NCI-H1092 (cell line): ENCODE measurements at regions not wholly inside any gene's neighbourhood (a gene's known extent, or its start where the extent isn't known, plus 50 kb on each side); places are given as distances from the start of the nearest gene placed in this dataset.
"Not testable (repeated sequence)": the region's sequence is repeated elsewhere in the genome, so short reads cannot be mapped to it uniquely, and the experiment has no call there.

ENCODE experiments used
- DNase-seq: peaks from one replicate; lab custom pipeline; 2025; lab: John Stamatoyannopoulos, UW

- no peak for DNase-seq
Measured at GRCh38 chr5:36423578-36424307, 122.0 kb upstream of the RANBP3L start.

GRCh38 chr5:36426070-36426469, 124.4 kb upstream of the RANBP3L start:
- DNase-seq: not testable (repeated sequence)

DNA sequence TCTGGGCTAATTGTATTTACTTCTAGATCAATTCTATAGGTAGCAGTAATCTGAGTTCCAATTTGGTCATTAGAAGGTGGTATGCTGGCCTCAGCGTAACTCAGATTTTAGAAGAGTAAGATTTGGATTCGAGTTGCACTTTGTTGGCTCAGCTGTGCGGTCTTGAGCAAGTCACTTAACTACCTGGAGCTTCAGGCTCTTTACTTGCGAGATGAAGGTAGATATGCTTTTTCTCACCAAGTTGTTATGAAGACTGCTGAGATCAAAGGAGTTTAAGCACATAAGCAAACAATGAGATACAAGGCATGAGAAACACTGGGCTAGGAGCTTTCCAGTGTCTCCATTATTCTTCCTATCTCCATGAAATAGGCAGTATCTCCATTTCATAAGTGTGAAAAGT, 133.8 kb upstream of the RANBP3L start:
- no peak for DNase-seq

DNA sequence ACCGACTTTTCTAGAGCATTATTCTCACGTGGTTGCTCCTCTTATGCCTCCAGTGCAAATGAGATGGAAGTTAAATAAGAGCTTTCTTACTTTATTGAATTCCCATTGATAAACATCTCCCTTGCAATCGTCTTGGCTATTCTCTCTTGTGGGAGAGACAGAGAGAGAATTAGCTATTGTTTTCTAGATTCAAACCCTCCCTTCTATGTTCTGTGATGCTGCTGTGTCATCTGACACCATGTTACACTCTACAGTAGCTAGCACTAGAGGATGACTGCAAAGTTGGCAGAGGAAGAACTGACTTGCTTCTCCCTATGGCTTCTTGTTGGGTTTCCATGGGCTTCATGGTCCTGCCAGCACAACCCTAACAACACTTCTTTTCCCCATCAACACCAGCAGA, 134.6 kb upstream of the RANBP3L start:
- no peak for DNase-seq

DNA sequence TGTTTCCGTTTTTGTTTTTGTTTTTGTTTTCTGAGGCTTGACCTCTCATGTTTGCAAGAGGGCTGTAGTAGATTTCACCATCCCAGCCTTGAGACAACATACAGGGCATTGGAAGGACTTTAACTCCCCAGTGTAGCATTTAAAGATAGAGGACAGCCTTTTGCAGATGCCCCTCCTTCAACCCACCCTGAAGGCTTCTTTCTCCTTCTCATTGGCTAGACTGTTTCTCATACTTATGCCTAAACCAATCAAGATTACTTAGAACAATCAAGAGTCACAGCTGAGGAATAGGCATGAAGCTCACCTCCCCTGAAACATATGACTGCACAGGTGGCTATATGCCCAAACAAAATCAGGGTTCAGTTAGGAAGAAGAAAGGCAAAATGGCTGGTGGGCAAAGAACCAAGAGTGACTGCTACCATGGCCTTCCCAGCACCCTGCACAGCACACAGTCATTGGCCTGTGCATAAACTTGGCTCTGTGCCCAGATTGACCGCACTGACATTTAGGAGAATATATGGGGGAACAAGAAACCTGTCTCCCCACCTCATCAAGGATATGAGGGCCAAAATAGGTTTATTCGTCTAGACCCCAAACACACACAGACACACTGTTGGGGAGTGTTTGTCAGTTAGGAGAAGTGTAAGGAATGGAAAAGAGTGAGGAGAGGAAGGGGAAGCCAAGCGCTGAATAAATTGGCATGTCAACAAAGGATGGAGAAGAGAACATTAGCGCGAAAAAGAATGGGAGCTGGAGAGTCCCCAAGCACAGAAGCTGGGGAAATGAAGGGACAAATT, 137.3 kb upstream of the RANBP3L start:
- no peak for DNase-seq

- no peak for DNase-seq
Measured at GRCh38 chr5:36440300-36440699, 138.6 kb upstream of the RANBP3L start.

DNA sequence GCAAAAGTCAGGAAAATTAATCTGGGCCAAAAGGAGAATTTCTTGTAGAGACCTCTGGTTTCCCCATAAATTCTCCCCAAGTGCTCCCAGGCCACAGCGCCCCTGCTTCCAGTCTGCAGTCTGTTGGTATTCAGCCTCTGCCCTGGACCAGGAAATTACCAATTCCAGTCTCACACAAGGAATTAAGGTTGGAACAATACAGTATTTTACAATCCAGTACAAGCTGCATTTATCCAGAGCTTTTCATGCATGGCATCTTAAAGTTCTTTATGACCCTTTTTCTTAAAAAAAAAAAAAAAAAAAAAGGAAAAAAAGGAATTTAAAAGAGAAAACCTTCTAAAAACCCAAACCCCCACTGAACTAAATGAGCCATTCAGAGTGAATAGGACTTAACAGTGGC, 139.6 kb upstream of the RANBP3L start:
- DNase-seq: no peak

DNA sequence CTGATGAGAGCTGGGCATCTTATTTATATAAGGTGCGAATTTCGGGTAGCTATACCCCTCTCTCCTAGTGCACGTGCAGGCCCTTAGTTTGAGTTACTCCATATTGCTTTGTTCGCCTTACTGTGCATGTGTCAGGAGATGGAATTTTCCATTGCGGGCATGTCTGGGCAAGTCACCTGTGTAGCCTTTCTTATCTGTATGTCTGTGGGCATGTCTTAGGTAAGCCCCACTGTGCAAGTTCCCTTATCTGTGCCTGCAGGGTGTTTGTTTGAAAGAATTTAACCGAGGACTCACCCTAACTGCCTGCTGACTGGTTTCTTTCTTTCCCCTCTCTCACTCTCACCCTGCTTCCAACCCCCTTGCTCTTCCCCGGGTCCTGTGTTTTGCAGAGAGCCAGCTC, 140.7 kb upstream of the RANBP3L start:
- no peak for DNase-seq

DNA sequence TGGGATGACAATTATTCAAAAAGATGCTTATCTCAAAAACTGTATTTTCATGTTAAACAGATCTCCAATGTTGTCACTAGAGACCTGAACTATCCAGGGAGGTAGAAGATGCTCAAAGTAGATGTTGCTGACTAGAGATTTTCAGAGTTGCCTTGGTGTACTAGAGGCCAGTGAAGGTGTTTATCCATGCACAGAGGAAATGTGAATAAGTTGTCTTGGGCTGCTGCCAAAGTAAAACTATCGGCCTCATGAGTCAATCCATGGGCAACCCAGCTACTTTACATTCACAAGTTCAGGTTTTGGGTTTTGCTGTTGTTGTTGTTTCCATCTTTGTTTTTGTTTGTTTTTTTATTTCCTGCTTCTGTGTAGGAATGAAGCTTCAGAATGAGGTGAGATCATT, 141.1 kb upstream of the RANBP3L start:
- no peak for DNase-seq

GRCh38 chr5:36443941-36444340, 142.2 kb upstream of the RANBP3L start:
- no peak for DNase-seq

- no peak for DNase-seq
Measured at GRCh38 chr5:36444582-36445418, 143.1 kb upstream of the RANBP3L start.

- DNase-seq: no peak
Measured at GRCh38 chr5:36447776-36448175, 146.1 kb upstream of the RANBP3L start.

DNA sequence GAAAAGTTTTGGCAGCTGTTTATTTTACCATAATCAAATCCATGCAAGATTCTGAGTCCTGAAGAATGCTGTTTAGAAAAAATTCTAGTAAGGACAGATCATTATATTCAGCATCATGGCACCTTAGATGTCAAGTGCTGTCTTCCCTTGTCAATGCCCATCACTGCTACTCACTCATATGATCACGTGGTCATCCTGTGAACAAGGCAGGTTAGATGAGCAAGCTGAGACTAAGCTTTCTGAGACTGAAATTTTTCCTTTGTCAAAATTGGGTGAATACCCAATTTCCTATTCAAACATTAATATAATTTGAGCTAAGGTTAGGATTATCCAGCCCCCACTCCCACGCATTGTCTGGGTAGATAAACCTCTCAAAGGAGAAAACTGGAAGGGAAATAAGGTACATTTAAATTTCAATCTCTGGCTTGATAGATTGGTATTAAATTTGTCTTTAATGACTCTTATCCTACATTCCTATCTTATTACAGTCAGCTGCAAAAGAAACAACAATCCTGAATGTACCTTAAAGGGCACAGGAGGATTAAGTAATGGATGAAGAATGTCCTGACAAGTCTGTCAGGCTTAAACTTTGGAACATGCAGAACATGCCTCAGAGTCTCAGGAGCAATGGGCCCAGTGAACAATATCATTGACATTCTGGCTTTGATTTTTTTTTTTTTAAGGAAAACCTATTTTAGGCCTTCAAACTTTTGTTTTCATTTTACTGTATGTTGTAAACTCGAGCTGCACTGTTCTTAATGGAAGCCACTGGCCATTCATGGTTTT, 148.7 kb upstream of the RANBP3L start:
- no peak for DNase-seq

- no peak for DNase-seq
Measured at GRCh38 chr5:36452424-36453006, 150.8 kb upstream of the RANBP3L start.

GRCh38 chr5:36457511-36458270, 148.7 kb upstream of the SLC1A3 start:
- DNase-seq: no peak

GRCh38 chr5:36458746-36459145, 147.7 kb upstream of the SLC1A3 start:
- DNase-seq: no peak

- DNase-seq: no peak
Measured at GRCh38 chr5:36459176-36460135, 146.9 kb upstream of the SLC1A3 start.

- no peak for DNase-seq
Measured at GRCh38 chr5:36462295-36463021, 143.9 kb upstream of the SLC1A3 start.

GRCh38 chr5:36475942-36476341, 130.5 kb upstream of the SLC1A3 start:
- not testable (repeated sequence) for DNase-seq
